WTC11 (cell line): ENCODE measurements at regions not wholly inside any gene's neighbourhood (a gene's known extent, or its start where the extent isn't known, plus 50 kb on each side); places are given as distances from the start of the nearest gene placed in this dataset.

Experiments used
- ATF2 ChIP-seq: sonication (generic); formaldehyde crosslinking; IDR thresholded peaks from 2 replicates; pipeline ENCODE4 v1.8.1; 2022; ENCODE audit warnings: low read depth, missing genetic modification reagents, borderline replicate concordance
- CTCF ChIP-seq: fragments of 200-600 bp; IDR thresholded peaks from 2 replicates; pipeline ENCODE4 v1.8.0; 2022; ENCODE audit warnings: antibody characterized with exemption
- NR2C2 ChIP-seq: sonication (generic); formaldehyde crosslinking; IDR thresholded peaks from 2 replicates; pipeline ENCODE4 v1.8.0; 2022; ENCODE audit warnings: mild to moderate bottlenecking, missing genetic modification reagents
- PRRX2 ChIP-seq: fragments of 250-450 bp; sonication (Bioruptor Pico); IDR thresholded peaks from 2 replicates; pipeline ENCODE4 v1.8.0; 2021; ENCODE audit warnings: mild to moderate bottlenecking
- SOX15 ChIP-seq: fragments of 250-450 bp; sonication (Bioruptor Pico); IDR thresholded peaks from 2 replicates; pipeline ENCODE4 v1.9.0; 2021; ENCODE audit warnings: mild to moderate bottlenecking
- SP1 ChIP-seq: sonication (generic); formaldehyde crosslinking; conservative IDR thresholded peaks from 2 replicates; pipeline ENCODE4 v1.8.1; 2022; ENCODE audit warnings: missing genetic modification reagents
- TCF7 ChIP-seq: sonication (generic); formaldehyde crosslinking; IDR thresholded peaks from 2 replicates; pipeline ENCODE4 v1.8.0; 2022; ENCODE audit warnings: mild to moderate bottlenecking, low read depth, missing genetic modification reagents, moderate library complexity
- ZNF121 ChIP-seq: sonication (generic); formaldehyde crosslinking; IDR thresholded peaks from 2 replicates; pipeline ENCODE4 v1.8.0; 2023; ENCODE audit warnings: missing genetic modification reagents
- ZNF232 ChIP-seq: sonication (generic); formaldehyde crosslinking; IDR thresholded peaks from 2 replicates; pipeline ENCODE4 v1.8.0; 2022; ENCODE audit warnings: mild to moderate bottlenecking, missing genetic modification reagents

- TF ChIP-seq CTCF (no peak), PRRX2 (CRISPR knock-in tag) (no peak), ATF2 (CRISPR knock-in tag) (no peak), SOX15 (no peak), ZNF232 (CRISPR knock-in tag) (no peak), SP1 (CRISPR knock-in tag) (no peak), ZNF121 (no peak), NR2C2 (no peak), TCF7 (CRISPR knock-in tag) (no peak)
Observed at GRCh38 chr4:8730681-8731080, 138.1 kb downstream of the CPZ start.
